Stimulated activated memory B cell treated with anti-CD40 and anti-IgM and Interleukin-4, amounts not matched to agents 10 μg/mL and 1 μg/mL and 100 μg/mL, for 72 hours (primary cell): ENCODE measurements at regions not wholly inside any gene's neighbourhood (a gene's known extent, or its start where the extent isn't known, plus 50 kb on each side); places are given as distances from the start of the nearest gene placed in this dataset.

ENCODE experiments used
- ATAC-seq: fragments of 150-1000 bp; cut with Tn5 transposase; 2 replicates; pipeline ENCODE4 v1.10.0; 2021
- H3K27ac Mint-ChIP-seq: one replicate; pipeline ENCODE4 v1.8.0; 2022; ENCODE audit warnings: mild to moderate bottlenecking, mixed read lengths
- H3K27me3 Mint-ChIP-seq: one replicate; pipeline ENCODE4 v1.8.0; 2022; ENCODE audit warnings: mixed read lengths
- H3K36me3 Mint-ChIP-seq: one replicate; pipeline ENCODE4 v1.8.0; 2022; ENCODE audit warnings: mixed read lengths
- H3K4me1 Mint-ChIP-seq: one replicate; pipeline ENCODE4 v1.8.0; 2022; ENCODE audit warnings: mixed read lengths
- H3K4me3 Mint-ChIP-seq: one replicate; pipeline ENCODE4 v1.8.0; 2022; ENCODE audit warnings: mild to moderate bottlenecking, moderate library complexity, mixed read lengths
- H3K9me3 Mint-ChIP-seq: one replicate; pipeline ENCODE4 v1.8.0; 2022; ENCODE audit warnings: mixed read lengths

DNA sequence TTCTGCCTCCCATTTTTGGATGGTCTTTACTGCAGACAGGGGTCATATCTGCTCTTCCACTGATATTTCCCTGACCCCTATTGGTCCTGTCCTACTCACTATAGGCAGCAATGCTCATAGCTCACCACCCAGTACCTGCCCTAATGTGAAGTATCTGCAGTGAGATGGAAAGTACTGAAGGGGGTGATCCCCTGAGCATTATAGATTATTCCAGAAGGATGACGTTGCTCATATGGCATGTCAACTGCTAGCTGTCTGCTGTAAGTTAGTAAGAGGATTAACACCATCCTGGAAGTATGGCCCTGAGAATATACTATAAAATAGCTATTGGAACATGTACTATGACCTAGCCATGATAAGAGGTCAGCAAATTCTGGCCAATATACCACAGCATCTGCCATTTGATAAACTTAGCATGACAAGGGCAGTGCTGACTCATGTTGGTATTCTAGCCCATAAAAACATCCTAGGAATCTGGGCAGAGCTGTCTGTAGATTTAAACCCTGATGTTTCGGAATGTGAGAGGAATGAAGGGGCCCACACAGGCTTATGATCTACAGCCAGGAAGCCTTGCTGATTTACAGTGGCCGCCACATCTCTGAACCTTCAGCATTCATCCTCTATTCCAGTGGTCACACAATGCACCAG, 451.4 kb downstream of the TNS1 start:
- no peaks in the 10 kb centered on the region for H3K36me3 Mint-ChIP-seq
- no peaks in the 10 kb centered on the region for H3K27me3 Mint-ChIP-seq
- no peak for ATAC-seq
- peaks cover under 1% of the 10 kb centered on the region for H3K9me3 Mint-ChIP-seq
- no peak overlapping the region for H3K27ac Mint-ChIP-seq
- no peaks in the 10 kb centered on the region for H3K4me1 Mint-ChIP-seq
- H3K4me3 Mint-ChIP-seq, result no peak overlapping the region

DNA sequence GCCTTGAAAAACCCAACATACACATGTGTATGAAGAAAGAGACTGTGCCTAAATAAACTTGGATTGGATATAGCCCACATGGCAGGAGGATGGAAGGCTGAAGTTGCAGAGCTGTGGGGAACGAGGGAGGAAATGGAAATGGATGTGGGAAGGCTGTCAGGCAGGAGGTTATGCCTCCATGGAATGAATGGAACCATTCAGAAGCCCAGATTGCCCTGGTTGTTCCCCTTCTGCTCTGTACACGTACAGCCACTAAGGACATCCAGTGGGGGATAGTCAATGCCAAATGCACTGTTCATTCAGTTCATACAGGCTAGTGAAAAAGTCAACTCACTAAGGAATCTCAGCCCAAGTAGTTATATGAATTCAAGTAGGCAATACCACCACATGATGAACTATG, 463.7 kb downstream of the TNS1 start:
- H3K9me3 Mint-ChIP-seq, result peaks cover 8% of the 10 kb centered on the region
- ATAC-seq, result no peak
- no peaks in the 10 kb centered on the region for H3K4me1 Mint-ChIP-seq
- peaks cover 2% of the 10 kb centered on the region for H3K36me3 Mint-ChIP-seq
- H3K4me3 Mint-ChIP-seq, result no peak overlapping the region
- H3K27me3 Mint-ChIP-seq, result no peaks in the 10 kb centered on the region
- H3K27ac Mint-ChIP-seq, result no peak overlapping the region

DNA sequence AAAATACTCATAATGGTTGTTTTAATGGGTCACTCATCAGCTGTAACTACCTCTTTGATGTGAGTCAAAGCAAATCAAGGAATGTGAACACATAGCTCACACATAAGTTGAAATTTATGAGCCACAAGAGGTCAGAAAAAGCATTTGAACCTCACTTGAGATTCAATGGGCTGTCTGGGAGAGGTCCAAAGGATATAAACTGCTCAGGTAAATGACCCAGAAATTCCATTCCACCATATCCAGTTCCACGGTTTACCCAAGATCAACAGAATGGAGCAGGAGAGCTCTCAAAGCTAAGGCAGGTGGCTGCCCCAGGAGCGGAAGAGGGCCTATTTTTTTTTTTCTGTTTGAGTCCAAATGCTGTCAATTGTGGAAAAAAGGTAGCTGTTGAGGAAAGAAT, 464.1 kb downstream of the TNS1 start:
- Mint-ChIP-seq H3K4me1 (no peaks in the 10 kb centered on the region), H3K36me3 (no peaks in the 10 kb centered on the region), H3K27me3 (no peaks in the 10 kb centered on the region), H3K27ac (no peak overlapping the region), H3K9me3 (peaks cover 5% of the 10 kb centered on the region), H3K4me3 (no peak overlapping the region)
- ATAC-seq, result no peak

DNA sequence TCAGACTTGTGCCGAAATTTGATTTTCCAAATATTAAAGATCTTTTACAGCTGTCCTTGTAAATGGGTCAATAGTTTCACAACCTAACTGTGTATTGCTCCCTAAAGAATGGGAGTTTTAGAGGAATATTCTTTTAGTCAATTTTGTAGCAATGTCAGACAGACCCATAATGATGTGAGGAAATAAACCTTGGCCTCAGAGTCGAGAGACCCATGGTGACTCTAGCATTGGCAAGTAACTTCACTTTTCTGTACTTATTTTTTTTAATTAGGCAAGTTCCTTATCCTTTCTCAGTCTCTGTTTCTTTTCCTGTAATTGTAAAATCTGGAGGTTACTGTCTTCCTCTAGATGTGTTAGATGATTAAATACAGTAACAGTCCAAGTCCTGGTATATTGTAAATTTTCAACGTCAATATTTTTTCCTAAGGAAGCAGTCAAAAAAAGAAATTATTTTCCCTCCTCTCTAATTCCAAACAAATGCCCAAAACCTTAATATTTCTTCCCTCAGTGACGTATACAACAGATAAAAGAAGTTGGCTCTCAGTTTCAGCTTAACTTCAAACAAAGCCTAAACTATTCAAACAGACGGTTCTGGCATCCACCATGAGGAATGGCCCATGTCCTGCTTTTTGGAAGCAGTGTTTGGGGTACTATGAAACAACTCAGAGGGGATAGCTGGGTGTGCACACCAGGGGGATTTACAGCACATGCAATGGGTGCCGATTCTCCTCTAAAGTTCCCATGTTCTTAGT, 466.7 kb downstream of the TNS1 start:
- ATAC-seq, result no peak
- Mint-ChIP-seq H3K9me3 (no peaks in the 10 kb centered on the region), H3K4me3 (no peak overlapping the region), H3K4me1 (no peaks in the 10 kb centered on the region), H3K36me3 (no peaks in the 10 kb centered on the region), H3K27ac (no peak overlapping the region), H3K27me3 (no peaks in the 10 kb centered on the region)

DNA sequence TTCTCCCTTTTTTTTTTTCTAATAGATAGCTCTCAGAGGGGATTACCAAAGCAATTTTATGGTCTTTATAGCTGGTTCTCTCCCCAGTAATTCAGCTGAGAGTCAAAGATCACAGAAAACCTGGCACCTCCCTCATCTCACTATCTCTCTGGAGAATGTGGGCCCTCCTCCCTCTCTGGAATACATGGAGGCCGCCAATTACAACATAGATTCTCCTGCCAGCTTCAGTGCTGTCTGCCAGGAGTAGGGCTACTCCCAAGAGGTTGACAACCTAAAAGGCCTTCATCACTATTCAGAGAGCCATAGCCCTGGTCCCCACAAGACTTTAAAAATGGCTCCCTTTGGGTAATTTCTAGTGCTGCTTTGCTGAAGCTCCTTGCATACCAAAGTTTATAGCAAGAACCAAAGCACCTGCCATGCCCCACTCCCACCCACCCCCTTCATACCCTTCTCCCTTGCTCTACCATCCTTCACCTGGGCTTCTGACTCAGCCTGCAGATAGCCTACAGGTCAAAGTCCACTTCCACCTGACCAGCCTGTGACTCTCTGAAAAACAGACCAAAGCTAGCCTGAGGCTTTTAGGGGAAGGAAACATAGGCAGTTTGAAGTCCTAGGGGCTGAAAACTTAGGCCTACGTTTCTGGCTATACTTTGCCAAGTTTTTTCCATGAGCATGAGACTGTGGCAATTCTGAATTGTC, 472.3 kb downstream of the TNS1 start:
- Mint-ChIP-seq H3K27me3 (no peaks in the 10 kb centered on the region), H3K9me3 (peaks cover 3% of the 10 kb centered on the region), H3K4me3 (no peak overlapping the region), H3K27ac (no peak overlapping the region), H3K36me3 (no peaks in the 10 kb centered on the region), H3K4me1 (no peaks in the 10 kb centered on the region)
- ATAC-seq, result no peak

DNA sequence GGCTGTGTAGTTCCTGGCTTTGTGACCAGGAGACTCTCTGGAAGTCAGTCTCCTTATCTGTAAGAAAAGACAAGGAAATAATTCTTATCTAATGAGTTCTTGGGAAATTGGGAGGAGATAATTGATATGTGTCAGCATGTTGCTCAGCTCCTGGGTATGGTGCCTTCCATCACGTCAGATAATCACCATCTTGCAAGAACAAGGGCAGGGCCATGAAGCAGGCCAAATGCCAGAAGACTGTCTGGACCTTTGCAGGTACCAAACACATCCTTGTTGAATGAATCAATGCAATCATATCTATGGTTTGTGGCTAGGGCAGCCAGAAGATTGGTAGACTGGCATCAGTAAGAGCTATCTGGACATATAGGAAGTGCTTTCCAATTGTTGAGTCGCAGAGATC, 473.5 kb downstream of the TNS1 start:
- Mint-ChIP-seq H3K27me3 (no peaks in the 10 kb centered on the region), H3K4me1 (no peaks in the 10 kb centered on the region), H3K27ac (no peak overlapping the region), H3K36me3 (no peaks in the 10 kb centered on the region), H3K4me3 (no peak overlapping the region), H3K9me3 (peaks cover 3% of the 10 kb centered on the region)
- no peak for ATAC-seq

DNA sequence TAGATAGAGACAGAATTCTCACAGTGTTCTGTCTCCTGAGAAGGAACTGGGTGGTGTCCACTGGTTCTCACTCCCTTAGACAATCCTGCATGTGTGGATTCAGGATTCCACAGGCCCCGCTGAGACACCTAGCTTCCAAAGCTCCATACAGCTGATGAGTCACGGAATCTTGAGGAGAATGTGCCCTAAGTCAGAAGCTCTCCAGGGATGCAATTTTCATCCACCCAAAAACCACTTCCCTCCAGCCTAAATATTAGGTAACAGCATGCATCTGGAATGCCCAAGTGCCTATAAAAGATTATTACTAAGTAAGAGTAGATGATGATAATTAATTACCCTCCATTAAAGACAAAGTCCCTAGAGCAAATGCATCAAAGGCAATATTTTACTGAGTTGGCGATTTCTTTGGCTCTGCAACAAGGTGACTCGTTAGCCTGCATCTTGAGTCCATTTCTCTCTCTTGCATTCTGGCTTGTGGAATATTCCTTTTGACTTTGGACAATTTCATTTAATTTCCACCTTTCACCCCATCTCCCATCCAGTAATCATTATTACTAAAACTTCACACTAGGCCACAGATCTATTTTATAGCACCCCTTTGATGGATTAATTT, 475.1 kb downstream of the TNS1 start:
- Mint-ChIP-seq H3K27me3 (no peaks in the 10 kb centered on the region), H3K4me3 (no peak overlapping the region), H3K4me1 (no peaks in the 10 kb centered on the region), H3K9me3 (peaks cover 3% of the 10 kb centered on the region), H3K36me3 (no peaks in the 10 kb centered on the region), H3K27ac (no peak overlapping the region)
- no peak for ATAC-seq

DNA sequence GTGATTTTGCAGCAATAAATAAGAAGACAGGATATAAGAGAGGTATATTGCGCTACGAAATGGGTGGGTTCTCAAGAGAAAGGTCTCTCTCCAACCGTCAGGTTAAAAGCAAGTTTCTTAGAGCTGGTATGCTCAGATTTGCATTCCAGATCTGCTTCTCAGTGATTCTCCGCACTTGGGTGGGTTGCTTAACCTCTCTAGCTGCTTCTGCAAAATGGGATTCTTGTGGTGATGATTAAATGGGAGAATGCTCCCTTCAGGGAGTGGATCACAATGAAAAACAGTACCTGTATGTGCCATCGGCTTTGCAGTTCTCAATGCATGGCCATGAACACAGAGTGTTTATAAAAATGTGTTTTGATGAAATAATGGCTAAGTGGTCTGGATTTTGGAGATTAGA, 477.7 kb downstream of the TNS1 start:
- H3K27ac Mint-ChIP-seq, result no peak overlapping the region
- no peaks in the 10 kb centered on the region for H3K36me3 Mint-ChIP-seq
- no peak overlapping the region for H3K4me3 Mint-ChIP-seq
- peaks cover 3% of the 10 kb centered on the region for H3K9me3 Mint-ChIP-seq
- H3K4me1 Mint-ChIP-seq, result no peaks in the 10 kb centered on the region
- H3K27me3 Mint-ChIP-seq, result no peaks in the 10 kb centered on the region
- no peak for ATAC-seq

DNA sequence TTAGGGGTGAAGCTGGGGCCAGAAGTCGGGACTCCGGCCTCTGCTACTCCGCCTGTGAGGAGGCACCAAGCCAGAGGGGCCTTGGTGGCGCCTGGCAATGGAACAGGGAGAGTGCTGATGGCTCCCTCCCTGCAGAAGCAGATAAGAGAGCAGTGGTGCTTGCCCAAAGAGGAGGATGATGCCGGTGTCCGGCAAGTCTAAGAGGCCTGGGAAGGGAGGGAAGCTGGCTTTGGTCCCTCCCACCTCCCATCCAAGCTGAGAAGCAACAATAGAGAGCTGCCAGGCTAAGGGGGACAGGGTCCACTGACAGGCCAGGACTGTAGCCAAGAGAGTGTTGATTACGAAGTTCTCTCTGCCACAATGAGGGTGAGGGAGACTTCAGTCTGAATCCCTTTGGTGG, 479.5 kb downstream of the TNS1 start:
- Mint-ChIP-seq H3K27me3 (no peaks in the 10 kb centered on the region), H3K4me1 (no peaks in the 10 kb centered on the region), H3K27ac (no peak overlapping the region), H3K4me3 (no peak overlapping the region), H3K36me3 (no peaks in the 10 kb centered on the region), H3K9me3 (peaks cover 3% of the 10 kb centered on the region)
- no peak for ATAC-seq

DNA sequence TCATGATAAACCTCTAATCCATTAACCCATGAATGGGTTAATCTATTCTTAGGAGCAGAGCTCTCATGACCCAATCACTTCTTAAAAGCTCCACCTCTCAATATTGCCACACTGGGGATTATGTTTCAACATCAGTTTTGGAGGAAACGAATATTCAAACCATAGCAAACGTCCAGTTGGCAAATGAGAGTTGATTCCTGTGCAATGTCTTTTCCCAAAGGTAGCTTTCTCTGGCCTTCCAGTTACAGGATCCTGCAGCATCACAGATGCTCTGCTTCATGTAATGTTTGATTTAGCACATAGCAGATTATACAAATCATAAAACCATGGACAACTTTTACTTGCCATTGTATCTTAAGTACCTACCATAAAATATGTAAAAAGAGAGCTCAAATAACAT, 481.0 kb downstream of the TNS1 start:
- H3K4me3 Mint-ChIP-seq, result no peak overlapping the region
- no peak overlapping the region for H3K27ac Mint-ChIP-seq
- no peaks in the 10 kb centered on the region for H3K36me3 Mint-ChIP-seq
- no peaks in the 10 kb centered on the region for H3K9me3 Mint-ChIP-seq
- H3K4me1 Mint-ChIP-seq, result no peaks in the 10 kb centered on the region
- no peaks in the 10 kb centered on the region for H3K27me3 Mint-ChIP-seq
- ATAC-seq, result no peak

DNA sequence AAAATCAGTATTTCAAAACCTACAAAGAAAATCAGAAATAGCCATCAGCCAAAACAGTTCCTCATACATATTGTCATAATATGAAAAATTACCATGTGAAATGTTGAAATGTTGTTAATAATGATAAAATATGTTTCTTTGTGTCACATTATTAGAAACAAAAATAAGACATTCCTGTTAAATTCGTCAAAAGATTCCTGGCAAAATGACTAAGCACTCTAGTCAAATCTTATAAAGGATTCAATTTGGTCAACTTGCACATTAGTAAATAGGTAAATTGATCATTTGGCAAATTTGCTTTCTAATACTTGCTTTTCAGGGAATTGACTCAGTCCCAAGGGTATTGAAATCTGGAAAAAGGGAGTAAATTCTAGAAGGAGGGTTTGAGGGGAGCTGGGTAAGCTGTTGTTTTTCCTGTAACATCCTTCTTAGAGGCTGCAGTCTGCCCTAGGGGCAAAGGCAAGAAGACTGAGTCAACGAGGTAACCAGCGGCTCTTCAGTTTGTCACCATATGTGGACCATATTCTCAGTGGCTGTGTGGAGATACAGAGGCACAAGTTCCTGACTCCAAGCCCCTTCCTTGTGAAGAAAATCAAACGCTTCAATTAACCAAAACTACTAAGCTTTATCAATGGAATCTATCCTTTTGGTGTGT, 482.3 kb downstream of the TNS1 start:
- Mint-ChIP-seq H3K27me3 (no peaks in the 10 kb centered on the region), H3K27ac (no peak overlapping the region), H3K36me3 (no peaks in the 10 kb centered on the region), H3K4me1 (no peaks in the 10 kb centered on the region), H3K9me3 (no peaks in the 10 kb centered on the region), H3K4me3 (no peak overlapping the region)
- no peak for ATAC-seq

DNA sequence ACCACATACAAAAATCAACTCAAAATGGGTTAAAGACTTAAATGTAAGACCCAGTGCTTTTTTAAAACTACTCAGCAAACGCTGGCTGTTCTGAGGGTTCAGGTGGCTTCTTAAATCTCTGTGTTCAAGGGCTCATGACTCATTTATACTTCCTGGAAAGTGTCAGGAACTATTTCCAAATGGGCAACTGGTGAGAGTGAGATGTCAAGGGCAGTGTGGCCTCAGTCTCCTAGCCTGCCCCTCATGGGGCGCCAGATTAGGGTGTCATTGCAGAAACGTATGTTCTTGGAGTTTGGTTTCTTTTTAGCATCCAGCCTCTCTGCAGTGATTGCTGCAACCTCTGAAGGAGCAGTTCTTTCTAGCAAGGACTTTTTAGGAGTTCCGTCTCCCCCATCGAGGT, 485.4 kb downstream of the TNS1 start:
- Mint-ChIP-seq H3K4me1 (no peaks in the 10 kb centered on the region), H3K36me3 (no peaks in the 10 kb centered on the region), H3K27me3 (no peaks in the 10 kb centered on the region), H3K27ac (no peak overlapping the region), H3K4me3 (no peak overlapping the region), H3K9me3 (no peaks in the 10 kb centered on the region)
- ATAC-seq, result no peak

DNA sequence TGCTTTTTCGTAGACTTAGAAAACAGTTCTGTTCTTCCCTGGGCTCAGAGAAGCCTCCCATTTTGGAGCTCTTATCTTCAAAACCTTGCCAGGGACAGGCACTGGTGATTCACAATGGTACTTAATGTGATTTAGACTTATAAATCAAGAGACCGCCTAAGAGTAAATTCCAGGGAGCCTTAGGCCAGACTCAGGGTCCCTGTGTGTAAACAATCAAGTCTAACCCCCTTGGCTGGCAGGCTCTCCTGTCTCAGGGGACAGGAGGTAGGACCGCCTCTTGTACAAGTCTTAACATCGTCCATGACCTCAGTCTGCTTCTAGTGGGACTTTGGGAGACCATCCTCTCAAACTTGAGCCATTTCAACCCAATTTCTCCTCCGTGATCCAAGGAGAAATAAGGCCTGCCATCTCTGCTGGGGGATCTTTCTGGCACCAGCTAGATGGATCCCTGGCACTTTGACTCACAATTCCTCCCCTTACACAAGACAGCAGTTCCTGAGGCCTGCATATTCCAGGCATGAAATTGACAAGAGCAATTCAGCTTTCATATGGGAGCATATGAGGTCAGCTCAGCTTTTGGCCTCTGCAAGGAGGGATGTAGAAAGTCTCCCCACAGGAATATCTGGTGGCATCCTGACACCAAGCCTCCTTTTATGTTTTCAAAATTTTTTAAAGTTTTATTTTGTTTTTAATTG, 487.0 kb downstream of the TNS1 start:
- ATAC-seq, result no peak
- no peaks in the 10 kb centered on the region for H3K9me3 Mint-ChIP-seq
- no peaks in the 10 kb centered on the region for H3K36me3 Mint-ChIP-seq
- H3K27ac Mint-ChIP-seq, result no peak overlapping the region
- peaks cover 5% of the 10 kb centered on the region for H3K4me1 Mint-ChIP-seq
- H3K27me3 Mint-ChIP-seq, result peaks cover 7% of the 10 kb centered on the region
- H3K4me3 Mint-ChIP-seq, result no peak overlapping the region

DNA sequence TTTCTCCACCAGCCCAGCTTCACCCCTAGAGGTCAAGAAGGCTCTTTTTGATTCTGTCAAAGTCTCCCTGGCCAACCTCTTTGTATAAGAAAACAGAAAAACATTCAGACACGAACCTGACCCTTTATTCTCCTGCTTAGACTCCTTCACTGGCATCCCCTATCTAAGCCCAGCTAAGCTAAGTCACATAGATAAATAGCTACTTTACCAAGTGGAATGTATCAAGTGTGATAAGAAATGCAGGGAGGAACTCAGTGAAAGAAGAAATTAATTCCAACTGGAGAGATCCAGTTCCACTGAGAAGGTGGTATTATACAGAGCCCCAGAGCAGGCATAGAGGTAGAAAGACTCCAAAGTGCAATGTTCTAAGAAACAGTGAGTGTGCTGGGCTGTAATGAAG, 489.5 kb downstream of the TNS1 start:
- Mint-ChIP-seq H3K4me3 (no peak overlapping the region), H3K27ac (no peak overlapping the region), H3K36me3 (no peaks in the 10 kb centered on the region), H3K9me3 (no peaks in the 10 kb centered on the region), H3K27me3 (peaks cover 17% of the 10 kb centered on the region), H3K4me1 (peaks cover 6% of the 10 kb centered on the region)
- no peak for ATAC-seq

DNA sequence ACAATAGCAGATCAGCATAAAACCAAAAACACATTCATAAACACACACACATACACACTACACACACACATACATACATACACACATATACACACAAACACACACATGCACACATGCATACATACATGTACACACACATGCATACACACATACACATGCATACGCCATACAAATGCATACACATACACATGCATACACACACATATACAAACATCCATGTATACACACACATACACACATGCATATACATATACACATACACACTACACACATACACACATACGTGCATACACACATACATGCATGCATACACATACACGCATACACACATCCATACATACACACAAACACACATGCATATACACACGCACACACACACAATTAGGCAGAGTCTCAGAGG, 490.1 kb downstream of the TNS1 start:
- Mint-ChIP-seq H3K27me3 (peaks cover 17% of the 10 kb centered on the region), H3K36me3 (no peaks in the 10 kb centered on the region), H3K27ac (no peak overlapping the region), H3K4me1 (peaks cover 6% of the 10 kb centered on the region), H3K9me3 (no peaks in the 10 kb centered on the region), H3K4me3 (no peak overlapping the region)
- ATAC-seq, result no peak
